ENCODE measurements at regions not wholly inside any gene's neighbourhood (a gene's known extent, or its start where the extent isn't known, plus 50 kb on each side); places are given as distances from the start of the nearest gene placed in this dataset.
A peak's percentile ranks its signal among the peaks of the same experiment; 100 is the strongest.

- BruUV-seq (replicated peaks): no TSS peak
- DNase-seq (no peak), ATAC-seq (ENCODE audit: low read depth) (no peak)
- TF ChIP-seq CTCF (conservative IDR thresholded peaks at IDR 0.05; ENCODE audit: low read depth, low read length) (no peak), FOS (IDR thresholded peaks at IDR 0.05; ENCODE audit: low read depth, low read length) (no peak), RFX5 (IDR thresholded peaks at IDR 0.05; ENCODE audit: low read depth, low read length) (no peak), MAFK (IDR thresholded peaks at IDR 0.05; ENCODE audit: low read depth, low read length) (no peak), SMC3 (IDR thresholded peaks at IDR 0.05; ENCODE audit: low read depth, low read length) (no peak), NFE2L2 (IDR thresholded peaks at IDR 0.05; ENCODE audit: low read depth, low read length) (no peak), USF2 (IDR thresholded peaks at IDR 0.05; ENCODE audit: low read depth, low read length) (no peak), POLR2A (IDR thresholded peaks at IDR 0.05; ENCODE audit: low read depth, low read length) (no peak), MXI1 (IDR thresholded peaks at IDR 0.05; ENCODE audit: borderline replicate concordance, low read depth, low read length) (no peak), MAZ (IDR thresholded peaks at IDR 0.05; ENCODE audit: borderline replicate concordance, low read depth, low read length) (no peak)
- no peaks in the 10 kb centered on the region for H3K9me3 ChIP-seq (ENCODE audit: control insufficient read depth, insufficient read depth, low read length)
- in situ Hi-C loops (cut with MboI; ENCODE audit: low sequenced_read_pairs): no loop called here
- H3K4me1 ChIP-seq (ENCODE audit: control insufficient read depth, insufficient read depth, low read length): peaks cover 5% of the 10 kb centered on the region
- H4K91ac ChIP-seq (ENCODE audit: insufficient read depth, low read depth, low read length): no peak overlapping the region
- no peak overlapping the region for H2BK20ac ChIP-seq (ENCODE audit: low read depth, low read length)
- intact Hi-C loops (cut with micrococcal nuclease): no loop called here
- no peak overlapping the region for H3K9ac ChIP-seq (ENCODE audit: low read depth, low read length)
- H2BK5ac ChIP-seq (ENCODE audit: low read depth, low read length, poor library complexity, severe bottlenecking): no peak overlapping the region
- no peak overlapping the region for H4K8ac ChIP-seq (ENCODE audit: low read depth in 2 of 2, low read length in 2 of 2)
- H3K14ac ChIP-seq (replicated peaks; ENCODE audit: low read depth, low read length): no peak overlapping the region
- H4K5ac ChIP-seq (ENCODE audit: low read depth, low read length): no peak overlapping the region
- no peak overlapping the region for H2BK15ac ChIP-seq (ENCODE audit: low read depth, low read length)
- H3K23ac ChIP-seq (ENCODE audit: low read depth, low read length): no peak overlapping the region
- H4K20me1 ChIP-seq (ENCODE audit: insufficient read depth, low read length): no peaks in the 10 kb centered on the region
- H3K18ac ChIP-seq (ENCODE audit: low read depth, low read length): no peak overlapping the region
- no peaks in the 10 kb centered on the region for H3K27me3 ChIP-seq (ENCODE audit: control insufficient read depth, insufficient read depth, low read length)
- WGBS, 2 experiments (ENCODE audit: extremely low coverage in 2 of 2, insufficient read length in 1 of 2): 83% methylated on average over 1 of the region's 2 CpGs; no CpG with 5 or more reads in 1 of the 2 experiments
- H3K27ac ChIP-seq (ENCODE audit: insufficient read depth, low read length): no peak overlapping the region
- H3K4ac ChIP-seq (ENCODE audit: low read depth, low read length): no peak overlapping the region
- no peak overlapping the region for H2AK9ac ChIP-seq (replicated peaks; ENCODE audit: low read depth, low read length, poor library complexity)
- no peaks in the 10 kb centered on the region for H3K79me1 ChIP-seq (ENCODE audit: low read depth in 1 of 2, low read length in 2 of 2)
- POLR2A ChIA-PET (ENCODE audit: unreplicated experiment): no interaction called here
- H2BK120ac ChIP-seq (ENCODE audit: low read depth, low read length): no peak overlapping the region
- dilution Hi-C loops (cut with HindIII; ENCODE audit: low sequenced_read_pairs, unreplicated experiment): no loop called here
- no peak overlapping the region for H3K4me3 ChIP-seq (ENCODE audit: insufficient read depth, low read depth, low read length)
- peak overlapping the region; percentile 3 for H2AFZ ChIP-seq (replicated peaks; ENCODE audit: low read length, poor library complexity)
- H2AK5ac ChIP-seq (ENCODE audit: low read depth, low read length): no peak overlapping the region
- peaks cover 4% of the 10 kb centered on the region for H3K9me1 ChIP-seq (ENCODE audit: insufficient read depth, low read length)
- CTCF ChIA-PET: no interaction called here
- H3K4me2 ChIP-seq (ENCODE audit: low read depth, low read length): no peak overlapping the region
- no peak overlapping the region for H3K56ac ChIP-seq (ENCODE audit: extremely low read depth, insufficient read depth, low read length)
- no peaks in the 10 kb centered on the region for H3K36me3 ChIP-seq (ENCODE audit: control insufficient read depth, insufficient read depth, low read length)
These were observed 53.7 kb upstream of the CTNNA1 start for GRCh38 chr5:138699482-138699881.

All from IMR-90 (cell line).